ENCODE measurements at regions not wholly inside any gene's neighbourhood (a gene's known extent, or its start where the extent isn't known, plus 50 kb on each side); places are given as distances from the start of the nearest gene placed in this dataset.

DNA sequence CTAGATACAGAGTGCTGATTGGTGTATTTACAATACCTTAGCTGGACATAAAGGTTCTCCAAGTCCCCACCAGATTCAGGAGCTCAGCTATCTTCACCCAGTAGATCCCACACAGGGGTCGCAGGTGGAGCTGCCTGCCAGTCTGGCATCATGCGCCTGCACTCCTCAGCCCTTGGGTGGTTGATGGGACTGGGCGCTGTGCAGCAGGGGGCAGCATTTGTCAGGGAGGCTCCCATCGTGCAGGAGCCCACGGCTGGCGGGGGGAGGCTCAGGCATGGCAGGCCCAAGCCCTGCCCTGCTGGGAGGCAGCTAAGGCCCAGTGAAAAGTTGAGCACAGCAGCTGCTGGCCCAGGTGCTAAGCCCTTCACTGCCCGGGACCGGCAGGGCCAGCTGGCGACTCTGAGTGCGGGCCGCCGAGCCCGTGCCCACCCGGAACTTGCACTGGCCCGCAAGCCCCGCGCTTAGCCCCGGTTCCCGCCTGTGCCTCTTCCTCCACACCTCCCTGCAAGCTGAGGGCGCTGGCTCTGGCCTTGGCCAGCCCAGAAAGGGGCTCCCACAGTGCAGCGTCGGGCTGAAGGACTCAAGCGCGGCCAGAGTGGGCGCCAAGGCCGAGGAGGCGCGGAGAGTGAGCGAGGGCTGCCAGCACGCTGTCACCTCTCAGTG, 314.1 kb upstream of the ATP10B start:
- H3K27me3 ChIP-seq (ENCODE audit: insufficient read depth, insufficient read length): no peaks in the 10 kb centered on the region
- no peaks in the 10 kb centered on the region; the same call in 1 of the 2 replicates for H3K9me3 ChIP-seq (ENCODE audit: insufficient read depth, low read length)
- H3K4me3 ChIP-seq (ENCODE audit: insufficient read length, low read depth): no peak overlapping the region
- no peaks in the 10 kb centered on the region for H3K4me1 ChIP-seq (ENCODE audit: insufficient read depth, insufficient read length)
- H3K36me3 ChIP-seq (ENCODE audit: insufficient read depth, insufficient read length, low read length): no peaks in the 10 kb centered on the region
- no peak for TF ChIP-seq ZNF274 (IDR thresholded peaks at IDR 0.05; ENCODE audit: low read depth, low read length)
- no peak for TF ChIP-seq YY1 (IDR thresholded peaks at IDR 0.05; ENCODE audit: insufficient read depth, insufficient read length)
- TF ChIP-seq SUZ12 (IDR thresholded peaks at IDR 0.05; ENCODE audit: extremely low read depth, insufficient read depth, insufficient read length): no peak
- DNase-seq (ENCODE audit: low read depth, low spot score): no peak
- no peak overlapping the region for H3K9ac ChIP-seq (ENCODE audit: insufficient read length, low read depth)

GRCh38 chr5:161157925-161158324, 305.9 kb upstream of the ATP10B start:
- no peak overlapping the region for H3K4me3 ChIP-seq (ENCODE audit: insufficient read length, low read depth)
- no peak for TF ChIP-seq YY1 (IDR thresholded peaks at IDR 0.05; ENCODE audit: insufficient read depth, insufficient read length)
- TF ChIP-seq SUZ12 (IDR thresholded peaks at IDR 0.05; ENCODE audit: extremely low read depth, insufficient read depth, insufficient read length): no peak
- no peak for TF ChIP-seq ZNF274 (IDR thresholded peaks at IDR 0.05; ENCODE audit: low read depth, low read length)
- no peaks in the 10 kb centered on the region for H3K9me3 ChIP-seq (ENCODE audit: insufficient read depth, low read length)
- H3K36me3 ChIP-seq (ENCODE audit: insufficient read depth, insufficient read length, low read length): no peaks in the 10 kb centered on the region
- no peak for DNase-seq (ENCODE audit: low read depth, low spot score)
- no peak overlapping the region for H3K9ac ChIP-seq (ENCODE audit: insufficient read length, low read depth)
- no peaks in the 10 kb centered on the region for H3K4me1 ChIP-seq (ENCODE audit: insufficient read depth, insufficient read length)
- H3K27me3 ChIP-seq (ENCODE audit: insufficient read depth, insufficient read length): no peaks in the 10 kb centered on the region

GRCh38 chr5:161155451-161155850, 303.4 kb upstream of the ATP10B start:
- TF ChIP-seq SUZ12 (IDR thresholded peaks at IDR 0.05; ENCODE audit: extremely low read depth, insufficient read depth, insufficient read length) (no peak), ZNF274 (IDR thresholded peaks at IDR 0.05; ENCODE audit: low read depth, low read length) (no peak), YY1 (IDR thresholded peaks at IDR 0.05; ENCODE audit: insufficient read depth, insufficient read length) (no peak)
- Histone ChIP-seq H3K27me3 (ENCODE audit: insufficient read depth, insufficient read length) (no peaks in the 10 kb centered on the region), H3K9ac (ENCODE audit: insufficient read length, low read depth) (no peak overlapping the region), H3K4me1 (ENCODE audit: insufficient read depth, insufficient read length) (no peaks in the 10 kb centered on the region), H3K9me3 (ENCODE audit: insufficient read depth, low read length) (no peaks in the 10 kb centered on the region), H3K36me3 (ENCODE audit: insufficient read depth, insufficient read length, low read length) (no peaks in the 10 kb centered on the region), H3K4me3 (ENCODE audit: insufficient read length, low read depth) (no peak overlapping the region)
- no peak for DNase-seq (ENCODE audit: low read depth, low spot score)

DNA sequence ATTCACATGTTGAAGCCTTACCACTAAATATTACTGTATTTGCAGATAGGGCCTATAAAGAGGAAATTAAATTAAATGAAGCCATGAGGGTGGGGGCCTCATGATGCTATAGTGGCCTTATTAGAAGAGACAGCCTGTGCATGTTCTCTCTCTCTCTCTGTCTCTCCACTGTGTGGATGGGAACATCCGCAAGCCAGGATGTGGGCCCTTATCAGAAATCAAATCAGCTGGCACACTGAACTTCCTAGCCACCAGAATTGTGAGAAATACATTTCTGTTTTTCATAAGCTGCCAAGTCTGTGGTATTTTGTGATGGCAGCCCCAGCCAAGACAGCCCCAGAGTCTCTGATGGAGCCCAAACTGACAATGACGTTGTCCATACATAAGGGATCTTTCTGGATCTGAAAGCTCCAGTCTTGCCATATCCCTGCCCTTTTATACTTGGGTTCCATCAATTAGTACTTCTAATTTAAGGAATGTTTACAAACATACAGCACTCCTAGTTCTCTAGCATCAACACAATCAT, 300.5 kb upstream of the ATP10B start:
- Histone ChIP-seq H3K9ac (ENCODE audit: insufficient read length, low read depth) (no peak overlapping the region), H3K27me3 (ENCODE audit: insufficient read depth, insufficient read length) (no peaks in the 10 kb centered on the region), H3K4me1 (ENCODE audit: insufficient read depth, insufficient read length) (no peaks in the 10 kb centered on the region), H3K4me3 (ENCODE audit: insufficient read length, low read depth) (no peak overlapping the region), H3K36me3 (ENCODE audit: insufficient read depth, insufficient read length, low read length) (no peaks in the 10 kb centered on the region), H3K9me3 (ENCODE audit: insufficient read depth, low read length) (no peaks in the 10 kb centered on the region)
- DNase-seq (ENCODE audit: low read depth, low spot score): no peak
- TF ChIP-seq ZNF274 (IDR thresholded peaks at IDR 0.05; ENCODE audit: low read depth, low read length) (no peak), YY1 (IDR thresholded peaks at IDR 0.05; ENCODE audit: insufficient read depth, insufficient read length) (no peak), SUZ12 (IDR thresholded peaks at IDR 0.05; ENCODE audit: extremely low read depth, insufficient read depth, insufficient read length) (no peak)

DNA sequence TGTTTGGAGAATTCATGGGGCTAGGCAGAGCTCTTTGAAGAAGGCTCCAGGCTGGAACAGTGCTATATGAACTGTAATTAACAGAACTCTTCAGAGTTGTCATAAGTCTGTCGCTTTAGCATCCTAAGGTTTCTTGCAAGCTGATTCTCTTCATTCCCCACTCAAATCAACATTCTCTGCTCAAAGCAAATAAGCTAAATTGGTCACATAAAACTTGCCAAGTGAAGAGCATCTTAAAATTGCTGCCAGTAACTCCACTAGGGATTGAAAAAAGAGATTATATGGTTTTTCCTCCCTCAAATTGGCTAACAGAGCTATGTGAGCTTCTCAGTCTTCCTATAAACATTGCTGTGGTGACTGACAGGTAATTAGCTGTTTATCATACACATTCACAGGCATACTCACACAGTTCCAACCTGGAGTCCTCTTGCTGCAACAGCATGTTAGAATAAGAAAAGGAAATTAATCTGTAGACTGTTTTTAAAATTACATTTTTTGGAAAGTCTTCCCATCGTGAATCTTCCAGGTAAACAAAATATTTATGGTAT, 298.5 kb upstream of the ATP10B start:
- no peak overlapping the region for H3K9ac ChIP-seq (ENCODE audit: insufficient read length, low read depth)
- H3K9me3 ChIP-seq (ENCODE audit: insufficient read depth, low read length): no peaks in the 10 kb centered on the region
- TF ChIP-seq SUZ12 (IDR thresholded peaks at IDR 0.05; ENCODE audit: extremely low read depth, insufficient read depth, insufficient read length) (no peak), ZNF274 (IDR thresholded peaks at IDR 0.05; ENCODE audit: low read depth, low read length) (no peak), YY1 (IDR thresholded peaks at IDR 0.05; ENCODE audit: insufficient read depth, insufficient read length) (no peak)
- H3K27me3 ChIP-seq (ENCODE audit: insufficient read depth, insufficient read length): no peaks in the 10 kb centered on the region
- no peaks in the 10 kb centered on the region for H3K4me1 ChIP-seq (ENCODE audit: insufficient read depth, insufficient read length)
- no peak for DNase-seq (ENCODE audit: low read depth, low spot score)
- H3K4me3 ChIP-seq (ENCODE audit: insufficient read length, low read depth): no peak overlapping the region
- H3K36me3 ChIP-seq (ENCODE audit: insufficient read depth, insufficient read length, low read length): no peaks in the 10 kb centered on the region

- no peak for TF ChIP-seq YY1 (IDR thresholded peaks at IDR 0.05; ENCODE audit: insufficient read depth, insufficient read length)
- no peak for TF ChIP-seq SUZ12 (IDR thresholded peaks at IDR 0.05; ENCODE audit: extremely low read depth, insufficient read depth, insufficient read length)
- no peak for TF ChIP-seq ZNF274 (IDR thresholded peaks at IDR 0.05; ENCODE audit: low read depth, low read length)
- DNase-seq (ENCODE audit: low read depth, low spot score): no peak
- H3K9me3 ChIP-seq (ENCODE audit: insufficient read depth, low read length): no peaks in the 10 kb centered on the region
- no peaks in the 10 kb centered on the region for H3K27me3 ChIP-seq (ENCODE audit: insufficient read depth, insufficient read length)
- no peaks in the 10 kb centered on the region for H3K36me3 ChIP-seq (ENCODE audit: insufficient read depth, insufficient read length, low read length)
- no peak overlapping the region for H3K9ac ChIP-seq (ENCODE audit: insufficient read length, low read depth)
- H3K4me3 ChIP-seq (ENCODE audit: insufficient read length, low read depth): no peak overlapping the region
- no peaks in the 10 kb centered on the region for H3K4me1 ChIP-seq (ENCODE audit: insufficient read depth, insufficient read length)
Measured at GRCh38 chr5:161149078-161149477, 297.1 kb upstream of the ATP10B start.

- no peak overlapping the region for H3K9ac ChIP-seq (ENCODE audit: insufficient read length, low read depth)
- H3K4me3 ChIP-seq (ENCODE audit: insufficient read length, low read depth): no peak overlapping the region
- no peak for TF ChIP-seq ZNF274 (IDR thresholded peaks at IDR 0.05; ENCODE audit: low read depth, low read length)
- no peak for TF ChIP-seq YY1 (IDR thresholded peaks at IDR 0.05; ENCODE audit: insufficient read depth, insufficient read length)
- TF ChIP-seq SUZ12 (IDR thresholded peaks at IDR 0.05; ENCODE audit: extremely low read depth, insufficient read depth, insufficient read length): no peak
- H3K4me1 ChIP-seq (ENCODE audit: insufficient read depth, insufficient read length): no peaks in the 10 kb centered on the region
- no peaks in the 10 kb centered on the region for H3K27me3 ChIP-seq (ENCODE audit: insufficient read depth, insufficient read length)
- DNase-seq (ENCODE audit: low read depth, low spot score): no peak
- no peaks in the 10 kb centered on the region for H3K36me3 ChIP-seq (ENCODE audit: insufficient read depth, insufficient read length, low read length)
- no peaks in the 10 kb centered on the region for H3K9me3 ChIP-seq (ENCODE audit: insufficient read depth, low read length)
Measured at GRCh38 chr5:161138751-161139455, 286.9 kb upstream of the ATP10B start.

Data from NT2/D1 (cell line).